Fibroblast of skin of back (primary cell): ENCODE measurements at regions not wholly inside any gene's neighbourhood (a gene's known extent, or its start where the extent isn't known, plus 50 kb on each side); places are given as distances from the start of the nearest gene placed in this dataset.

Source experiments
- DNase-seq: peaks from one replicate; pipeline ENCODE4 v3.0.0-alpha.2; 2013

DNA sequence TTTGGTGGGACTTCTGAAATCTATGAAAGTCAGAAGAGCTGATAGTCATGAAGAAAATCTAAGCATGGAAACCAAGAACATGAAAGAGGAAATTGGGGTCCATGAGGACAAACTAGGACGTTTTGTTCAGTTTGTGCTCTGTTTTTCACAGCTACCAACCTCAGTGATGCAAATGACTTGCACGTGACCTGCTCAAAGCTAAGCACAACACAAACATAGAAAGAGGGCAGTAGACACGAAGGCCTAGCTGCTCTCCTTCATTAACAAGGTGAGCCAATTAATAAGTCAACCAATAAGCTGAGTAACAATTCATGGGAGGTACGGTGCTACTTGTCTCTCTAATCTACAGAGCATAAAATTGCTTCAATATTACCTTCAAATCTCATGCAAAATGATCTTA is 684.1 kb downstream of the TRAM1L1 start:
- no peak for DNase-seq

DNA sequence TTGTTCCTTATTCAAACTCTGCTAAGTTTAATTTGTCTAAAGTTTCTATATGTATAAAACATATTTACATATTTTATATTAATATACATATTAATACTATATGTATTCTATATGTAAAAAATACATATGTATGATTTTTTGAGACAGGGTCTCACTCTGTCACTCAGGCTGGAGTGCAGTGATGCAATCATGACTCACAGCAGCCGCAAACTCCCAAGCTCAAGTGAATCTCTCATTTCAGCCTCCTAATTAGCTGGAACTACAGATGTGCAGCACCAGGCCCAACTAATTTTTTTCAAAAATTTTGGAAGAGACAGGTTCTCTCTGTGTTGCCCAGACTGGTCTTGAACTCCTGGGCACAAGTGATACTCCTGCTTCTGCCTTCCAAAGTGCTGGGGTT is 684.9 kb downstream of the TRAM1L1 start:
- peak; percentile 21 for DNase-seq

DNA sequence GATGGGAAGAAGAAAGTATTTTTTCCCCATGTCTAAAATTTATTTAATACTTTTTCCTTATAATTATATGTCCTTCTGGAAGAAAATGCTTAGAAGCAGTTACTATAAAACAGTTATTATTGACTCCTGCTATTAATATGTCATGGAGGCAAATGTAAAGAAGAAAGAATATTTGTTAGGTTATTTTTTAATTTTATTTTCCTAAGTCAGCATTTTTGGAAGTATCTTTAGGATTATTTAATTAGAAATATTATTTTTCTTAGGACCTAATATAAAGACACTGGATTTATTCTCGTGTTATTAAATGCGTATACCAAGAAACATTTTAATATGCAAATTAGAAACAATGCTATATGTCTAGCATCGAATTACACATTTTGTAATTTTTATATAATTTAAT is 687.7 kb downstream of the TRAM1L1 start:
- no peak for DNase-seq

DNA sequence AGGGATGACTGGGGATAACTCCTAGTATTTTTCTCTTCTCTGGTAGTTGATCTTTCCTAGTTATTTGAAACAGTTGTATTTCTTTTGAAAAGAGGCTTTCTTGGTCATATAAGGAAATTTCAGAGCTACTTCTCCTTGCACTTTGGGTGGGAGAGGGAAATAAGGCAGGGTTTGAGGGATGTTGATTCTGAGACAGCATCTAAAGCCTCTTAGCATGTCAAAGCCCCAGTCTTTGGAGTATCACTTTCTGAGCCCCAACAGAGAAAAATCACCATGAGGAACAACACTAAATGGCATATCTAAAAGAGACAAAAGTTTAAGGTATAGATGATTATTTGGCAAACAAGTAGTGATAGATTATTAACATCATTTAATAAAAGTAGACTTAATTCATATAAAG is 688.1 kb downstream of the TRAM1L1 start:
- no peak for DNase-seq

DNA sequence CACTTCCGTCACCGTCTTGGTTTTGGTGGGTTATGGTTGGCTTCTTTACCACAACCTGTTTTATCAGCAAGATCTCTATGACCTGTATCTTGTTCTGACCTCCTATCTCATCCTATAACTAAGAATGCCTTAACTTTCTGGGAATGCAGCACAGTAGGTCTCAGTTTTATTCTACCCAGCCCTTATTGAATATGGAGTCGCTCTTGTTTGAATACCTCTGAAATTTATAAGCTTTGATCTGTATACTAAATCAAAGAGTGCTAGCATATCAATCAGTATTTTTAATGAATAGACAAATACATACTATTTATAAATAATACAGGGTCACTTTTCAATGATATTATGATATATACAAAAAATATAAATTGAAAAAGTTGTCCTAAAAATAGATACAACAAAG is 690.0 kb downstream of the TRAM1L1 start:
- no peak for DNase-seq

DNA sequence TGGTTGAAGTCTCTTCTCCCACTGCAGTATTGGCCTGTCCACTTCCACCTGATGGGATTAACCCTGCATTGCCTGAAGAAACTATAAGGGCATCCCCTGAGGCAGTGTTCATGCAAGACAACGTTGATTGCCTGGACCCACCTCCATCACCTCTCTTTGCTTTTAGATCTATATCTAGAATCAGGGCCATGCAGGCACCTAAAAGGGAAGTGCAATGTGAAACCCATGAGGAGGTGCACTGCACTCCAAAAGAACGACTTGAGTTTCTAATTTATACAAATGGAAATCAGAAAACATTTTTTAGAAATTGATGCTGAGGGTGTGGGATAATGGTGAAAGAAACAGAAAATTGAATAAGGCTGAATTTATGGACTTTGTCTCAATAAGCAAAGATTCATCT is 694.4 kb downstream of the TRAM1L1 start:
- DNase-seq: no peak

DNA sequence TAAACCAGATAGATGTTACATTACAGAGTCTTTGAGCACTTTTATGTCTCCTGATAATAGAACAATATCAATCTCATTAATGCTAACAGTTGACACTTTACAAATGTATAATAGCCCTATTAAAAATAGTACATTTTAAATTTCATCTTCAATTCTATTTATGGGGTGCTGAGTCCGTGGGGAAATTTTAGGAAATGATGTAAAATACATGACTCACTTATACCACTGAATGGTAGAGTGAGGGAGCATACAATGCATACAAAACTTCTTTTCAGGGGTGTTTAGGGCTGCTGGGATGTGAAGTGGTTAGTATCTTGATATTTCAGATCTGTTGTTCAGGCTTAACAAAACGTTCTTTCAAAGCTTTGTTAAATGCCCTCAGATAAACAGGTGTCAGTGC is 696.2 kb downstream of the TRAM1L1 start:
- DNase-seq: no peak

DNA sequence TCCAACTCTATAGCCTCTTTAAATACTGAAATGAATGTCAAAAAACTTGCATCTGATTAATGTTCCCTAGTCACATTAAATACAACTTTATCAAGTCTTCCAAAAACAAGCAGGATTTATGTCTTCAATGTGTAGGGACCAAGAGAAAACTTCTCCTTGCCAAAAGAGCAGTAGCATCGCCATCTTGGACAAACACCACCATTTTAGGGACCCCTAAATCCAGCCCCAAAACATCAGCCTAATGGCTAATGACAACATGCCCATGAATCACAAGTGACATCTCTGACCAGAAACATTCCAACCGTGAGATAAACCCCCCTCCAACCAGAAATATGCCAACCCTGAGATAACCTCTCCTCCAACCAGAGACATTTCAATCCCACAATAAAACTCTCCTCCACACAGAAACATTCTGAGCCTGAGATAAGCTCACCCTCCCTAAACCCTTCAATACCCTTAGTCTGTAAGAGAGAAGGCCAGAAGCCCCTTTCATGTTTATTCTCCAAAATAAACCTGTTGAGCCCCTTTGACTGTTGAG is 697.4 kb downstream of the TRAM1L1 start:
- no peak for DNase-seq

DNA sequence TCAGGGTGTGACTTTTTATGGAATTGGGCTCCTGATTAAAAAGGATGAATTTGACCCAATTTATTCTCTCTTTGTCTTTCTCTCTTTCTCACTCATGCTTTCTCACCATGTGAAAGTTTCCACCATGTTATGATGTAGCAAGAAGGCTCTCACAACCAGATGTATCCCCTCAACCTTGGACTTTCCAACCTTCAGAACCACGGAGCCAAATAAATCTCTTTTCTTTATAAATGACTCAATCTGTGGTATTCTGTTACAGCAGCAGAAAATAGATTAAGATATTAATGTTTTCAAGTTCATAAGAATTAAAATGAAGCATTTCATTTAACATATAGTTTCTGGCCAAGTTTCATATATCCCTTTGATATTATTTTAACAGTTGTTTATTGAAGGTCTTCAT is 698.5 kb downstream of the TRAM1L1 start:
- no peak for DNase-seq

DNA sequence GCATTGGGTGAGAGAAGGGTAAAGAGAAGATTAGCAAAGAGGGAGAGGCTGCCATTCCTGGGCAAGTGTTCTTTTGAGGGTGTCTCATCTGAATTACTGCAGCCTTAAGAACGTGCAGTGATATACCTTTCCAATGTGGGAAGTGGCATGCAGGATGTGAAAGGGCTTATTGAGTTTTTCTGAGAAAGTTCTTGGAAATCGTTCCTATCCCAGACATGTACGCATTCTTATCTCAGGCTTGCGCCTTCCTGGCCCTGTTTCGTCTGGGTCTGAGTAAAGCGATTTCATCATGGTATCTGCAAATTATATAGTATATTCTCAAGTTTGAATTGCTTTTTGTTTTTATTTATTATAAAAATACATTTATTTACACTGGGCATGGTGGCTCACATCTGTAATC is 699.8 kb downstream of the TRAM1L1 start:
- DNase-seq: no peak

DNA sequence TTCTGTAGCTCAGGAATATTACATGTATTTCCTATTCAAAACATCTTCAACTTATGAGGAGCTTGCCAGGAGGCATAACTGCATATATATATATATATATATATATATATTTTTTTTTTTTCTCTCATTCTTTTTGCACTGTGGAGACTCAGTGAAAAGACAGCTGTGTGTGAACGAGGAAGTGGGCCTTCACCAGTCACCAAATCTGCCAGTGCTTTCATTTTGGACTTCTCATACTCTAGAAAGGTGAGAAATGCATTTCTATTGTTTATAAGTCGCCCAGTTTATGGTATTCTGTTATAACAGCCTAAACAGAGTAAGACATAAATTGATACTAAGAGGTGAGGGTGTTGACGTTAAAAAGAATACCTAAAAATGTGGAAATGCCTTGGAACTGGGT is 710.6 kb downstream of the TRAM1L1 start:
- DNase-seq: no peak

DNA sequence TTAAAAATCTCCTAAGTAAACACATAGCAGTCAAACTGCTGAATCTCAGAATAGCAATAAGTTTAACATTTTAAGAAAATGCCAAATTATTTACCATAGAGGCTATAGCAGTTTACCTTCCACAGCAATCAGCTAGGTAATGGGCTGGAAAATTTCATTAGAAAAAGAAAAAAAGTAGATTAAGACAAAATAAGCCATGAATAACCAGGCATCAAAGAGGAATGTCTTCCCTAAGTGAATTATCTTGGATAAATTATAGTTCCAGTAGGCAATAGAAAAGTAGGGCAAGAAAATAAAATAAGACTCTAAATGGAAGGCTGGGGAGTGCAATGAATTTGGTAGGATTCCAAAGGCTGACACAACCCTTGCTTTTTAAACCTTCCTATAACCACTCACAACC is 722.8 kb downstream of the TRAM1L1 start:
- DNase-seq: no peak

DNA sequence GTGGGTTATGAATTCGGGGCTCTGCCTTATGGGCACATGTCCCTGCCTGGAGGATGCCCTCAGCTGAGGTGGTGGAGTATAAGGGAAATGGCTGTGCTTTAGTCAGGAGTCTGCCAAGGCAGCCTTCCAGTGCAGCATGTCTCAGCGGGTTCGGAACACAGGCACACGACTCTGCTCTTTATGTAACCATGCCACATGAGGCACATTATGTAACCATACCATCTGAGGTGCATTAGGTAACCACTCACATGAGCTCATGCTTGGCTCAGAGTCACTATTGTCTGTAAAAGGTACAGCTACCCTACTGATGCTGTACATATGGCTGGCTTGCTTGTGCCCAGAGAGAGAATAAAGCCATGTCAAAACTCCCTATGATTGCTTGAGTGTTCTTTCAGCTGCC is 723.6 kb downstream of the TRAM1L1 start:
- DNase-seq: no peak

DNA sequence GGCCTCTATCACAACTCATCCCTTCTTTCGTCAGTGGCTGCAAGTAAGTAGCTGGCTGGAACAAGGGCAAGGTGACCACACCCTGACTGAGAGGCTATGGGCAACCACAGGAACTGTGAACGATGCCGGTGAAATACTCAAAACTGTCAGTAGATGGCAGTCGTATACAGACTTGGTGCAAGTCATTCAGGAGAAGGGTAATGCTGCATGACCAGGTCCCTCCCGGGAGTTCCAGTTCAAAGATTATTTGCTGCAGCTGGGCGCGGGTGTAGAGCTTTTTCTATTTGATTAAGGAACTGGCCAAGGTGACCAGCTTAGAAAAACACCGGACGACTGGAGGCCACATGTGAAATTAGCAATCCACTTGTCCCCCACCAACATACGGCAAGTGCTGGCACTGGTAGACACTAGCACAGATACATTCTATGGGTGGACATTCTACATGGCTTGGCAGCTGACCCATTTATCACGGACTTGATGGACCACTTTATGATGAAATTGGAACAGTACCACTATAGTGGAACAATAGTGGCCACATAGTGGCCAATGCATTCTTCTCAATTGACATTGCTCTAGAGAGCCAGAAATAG is 726.6 kb downstream of the TRAM1L1 start:
- peak; percentile 76 for DNase-seq

DNA sequence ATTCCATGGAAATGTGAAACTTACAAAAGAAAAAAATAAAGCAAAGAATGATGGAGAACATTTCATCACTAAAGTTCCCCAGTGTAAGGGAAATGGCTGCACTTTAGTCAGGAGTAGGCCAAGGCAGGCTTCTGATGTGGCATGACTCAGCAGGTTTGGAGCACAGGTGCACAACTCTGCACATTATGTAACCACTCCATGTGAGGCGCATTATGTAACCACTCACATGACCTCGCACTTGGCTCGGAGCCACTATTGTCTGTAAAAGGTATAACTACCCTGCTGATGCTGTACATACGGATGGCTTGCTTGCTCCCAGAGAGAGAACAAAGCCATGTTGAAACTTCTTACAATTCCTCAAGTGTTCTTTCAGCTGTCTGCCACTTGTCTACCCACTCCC is 727.6 kb downstream of the TRAM1L1 start:
- no peak for DNase-seq

DNA sequence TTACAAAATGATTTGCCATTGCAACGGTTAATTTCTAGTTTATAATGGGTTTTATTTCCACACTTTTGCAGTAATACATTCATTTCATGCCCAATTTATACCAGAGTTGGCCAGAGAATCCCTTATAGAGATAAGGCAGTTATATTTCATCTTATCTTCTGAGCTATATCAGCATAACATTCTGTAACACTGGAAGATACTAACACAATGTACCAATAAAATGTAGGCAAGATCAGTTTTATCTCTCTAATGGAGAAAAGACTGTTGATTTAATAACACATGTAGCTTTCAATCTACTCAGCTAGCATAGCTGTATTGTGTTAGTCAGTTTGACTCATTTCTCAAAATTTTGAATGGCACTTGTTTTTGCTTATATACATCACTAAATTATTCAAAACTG is 738.6 kb downstream of the TRAM1L1 start:
- no peak for DNase-seq

DNA sequence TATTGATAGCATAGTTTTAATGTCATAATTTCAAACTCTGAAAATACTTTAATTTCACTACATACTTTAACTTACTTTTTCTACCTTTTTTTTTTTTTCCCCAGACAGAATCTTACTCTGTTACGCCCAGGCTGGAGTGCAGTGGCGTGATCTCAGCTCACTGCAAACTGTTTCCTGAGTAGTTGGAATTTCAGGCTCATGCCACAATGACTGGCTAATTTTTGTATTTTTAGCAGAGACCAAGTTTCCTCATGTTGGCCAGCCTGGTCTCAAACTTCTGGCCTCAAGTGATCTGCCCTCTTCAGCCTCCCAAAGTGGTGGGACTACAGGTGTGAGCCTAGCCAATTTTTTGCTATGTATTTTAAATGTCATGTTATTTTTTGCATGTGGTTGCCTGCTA is 741.6 kb downstream of the TRAM1L1 start:
- no peak for DNase-seq

DNA sequence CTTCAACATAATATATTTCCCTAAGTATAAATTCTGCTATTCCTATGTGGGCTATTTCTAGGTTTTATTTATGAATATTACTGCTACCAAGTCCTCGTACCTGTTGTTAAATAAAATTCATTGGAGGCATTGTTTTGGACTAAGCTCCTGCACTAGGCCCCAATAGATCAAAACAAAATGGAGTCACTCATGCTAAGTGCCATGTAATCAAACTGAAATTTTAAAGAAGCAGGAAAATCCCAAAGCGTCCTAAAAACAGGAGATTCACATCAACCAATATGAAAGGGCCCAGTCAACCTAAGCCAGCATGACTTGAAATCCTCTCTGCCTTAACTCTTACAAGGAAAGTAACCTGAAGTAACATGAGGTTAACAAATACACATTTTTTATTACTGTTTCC is 743.2 kb downstream of the TRAM1L1 start:
- DNase-seq: no peak

DNA sequence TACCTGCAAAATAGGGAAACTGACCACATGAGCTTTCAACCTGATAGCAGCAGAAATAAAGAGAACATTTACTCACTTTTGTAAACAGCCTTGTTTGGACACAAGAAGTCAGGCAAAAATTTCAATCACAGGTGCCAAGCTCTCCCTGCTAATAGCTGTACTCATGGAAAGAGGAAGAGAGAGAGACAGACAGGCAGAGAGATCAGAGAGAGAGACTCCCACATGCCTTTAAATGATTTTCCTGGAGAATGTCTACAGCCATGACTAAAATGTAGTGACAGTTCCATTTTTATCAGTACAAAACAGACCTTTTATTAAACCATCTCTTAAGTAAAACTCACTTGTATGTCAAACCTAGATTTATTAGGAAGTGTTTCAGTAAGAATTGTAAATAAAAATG is 752.9 kb downstream of the TRAM1L1 start:
- DNase-seq: no peak

DNA sequence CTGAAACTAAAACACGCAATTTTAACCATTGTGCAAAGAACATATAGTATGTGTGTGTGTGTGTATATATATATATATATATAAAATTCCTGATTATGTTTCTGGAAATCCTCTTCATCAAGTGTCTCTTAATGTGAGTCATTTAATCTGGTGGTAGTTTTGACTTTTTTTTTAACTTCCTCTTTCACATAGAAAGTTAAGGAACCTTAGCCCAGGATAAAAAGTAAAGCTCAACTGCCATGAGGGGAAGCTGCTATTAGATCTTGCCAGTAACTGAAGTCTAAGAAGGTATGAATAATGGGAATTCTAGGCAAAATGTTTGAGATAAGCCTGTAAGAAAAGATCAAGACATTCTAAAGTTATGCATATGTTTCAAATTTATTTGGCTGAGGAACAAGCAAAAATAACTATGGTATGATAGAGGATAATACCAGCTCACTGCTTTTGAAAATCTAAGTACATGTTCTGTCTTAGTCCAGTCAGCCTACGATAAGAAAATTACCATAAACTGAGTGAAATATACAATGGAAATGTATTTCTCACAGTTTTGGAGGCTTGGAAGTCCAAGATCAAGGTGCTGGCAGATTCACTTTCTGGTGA is 757.0 kb downstream of the TRAM1L1 start:
- DNase-seq: no peak

DNA sequence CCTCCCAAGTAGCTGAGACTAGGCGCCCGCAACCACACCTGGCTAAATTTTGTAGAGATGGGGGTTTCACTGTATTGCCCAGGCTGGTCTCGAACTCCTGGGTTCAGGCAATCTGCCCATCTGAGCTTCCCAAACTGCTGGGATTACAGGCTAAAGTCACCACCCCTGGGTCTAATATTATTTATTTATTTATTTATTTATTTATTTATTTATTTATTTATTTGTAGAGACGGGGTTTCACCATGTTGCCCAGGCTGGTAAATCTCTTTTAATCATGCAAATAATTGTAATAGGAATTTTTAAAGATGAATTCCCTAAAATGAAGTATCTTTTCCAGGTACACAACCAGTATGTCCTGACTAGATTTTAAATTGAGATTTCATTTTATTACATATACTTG is 761.8 kb downstream of the TRAM1L1 start:
- DNase-seq: no peak

DNA sequence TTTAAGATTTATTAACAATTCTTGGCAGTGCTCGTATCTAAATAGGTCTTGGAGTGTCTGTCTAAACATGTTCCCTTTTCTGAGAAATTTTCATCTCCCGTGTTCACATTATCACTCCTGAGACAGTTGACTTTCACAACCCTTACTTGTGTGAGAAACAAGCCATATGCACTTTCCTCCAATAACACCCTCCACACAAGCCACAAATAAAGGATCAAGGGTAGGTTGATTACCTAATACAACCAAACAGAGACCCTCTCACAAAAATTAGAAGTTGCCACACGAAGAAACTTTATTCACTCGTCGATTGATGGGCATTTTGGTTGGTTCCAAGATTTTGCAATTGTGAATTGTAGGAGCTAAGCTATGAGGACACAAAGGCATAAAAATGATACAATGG is 763.9 kb downstream of the TRAM1L1 start:
- DNase-seq: no peak

DNA sequence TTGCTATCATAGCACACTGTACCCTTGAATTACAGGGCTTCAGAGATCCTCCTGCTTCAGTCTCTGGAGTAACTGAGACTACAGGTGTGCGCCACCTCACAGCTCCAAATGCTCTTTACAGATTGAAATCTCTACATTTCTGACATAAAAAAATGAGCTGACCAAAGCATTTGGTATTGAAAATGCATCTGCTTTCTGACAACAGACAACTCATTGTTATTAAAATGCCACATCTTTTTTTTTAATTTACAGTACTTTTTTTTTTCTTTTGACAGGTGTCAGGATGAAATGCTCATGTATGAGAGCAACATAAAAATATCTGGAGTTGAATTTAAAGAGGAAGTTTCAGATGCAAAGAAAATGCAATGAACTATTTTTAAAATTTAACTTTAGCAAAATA is 764.5 kb downstream of the TRAM1L1 start:
- DNase-seq: no peak

DNA sequence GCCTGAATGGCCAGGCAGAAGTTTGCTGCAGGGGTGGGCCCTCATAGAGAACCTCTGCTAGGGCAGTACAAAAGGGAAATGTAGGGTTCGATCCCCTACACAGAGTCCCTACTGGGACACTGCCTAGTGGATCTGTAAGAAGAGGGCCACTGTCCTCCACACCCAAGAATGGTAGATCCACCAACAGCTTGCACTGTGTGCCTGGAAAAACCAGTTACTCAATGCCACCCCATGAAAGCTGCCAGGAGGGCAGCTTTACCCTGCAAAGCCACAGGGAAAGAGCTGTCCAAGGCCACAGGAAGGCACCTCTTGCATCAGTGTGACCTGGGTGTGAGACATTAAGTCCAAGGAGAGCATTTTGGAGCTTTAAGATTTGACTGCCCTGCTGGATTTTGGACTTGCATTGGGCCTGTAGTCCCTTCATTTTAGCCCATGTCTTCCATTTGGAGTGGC is 781.6 kb downstream of the TRAM1L1 start:
- no peak for DNase-seq
